HepG2 (cell line): ENCODE measurements at regions not wholly inside any gene's neighbourhood (a gene's known extent, or its start where the extent isn't known, plus 50 kb on each side); places are given as distances from the start of the nearest gene placed in this dataset.

ENCODE experiments used
- ATAC-seq: fragments of 200-7000 bp; cut with Tn5 transposase; 3 replicates; pipeline ENCODE4 v1.9.1; 2020; ENCODE audit warnings: mild to moderate bottlenecking, moderate library complexity
- BruUV-seq: library from RNA; stranded (reverse); fragments of 400-500 nt; replicated peaks from 2 replicates; lab custom pipeline; 2021; lab: Mats Ljungman, UMichigan
- CTCF ChIA-PET: fragments of 300-600 bp; formaldehyde crosslinking; extraction: SDS; loops from one replicate; lab custom pipeline; 2021; ENCODE audit warnings: low total read pairs, inconsistent platforms, low intra/inter-chr PET ratio; lab: Yijun Ruan, JAX
- POLR2A ChIA-PET: fragments of 350-600 bp; sonication (Branson Sonifier 250); formaldehyde crosslinking; loops from one replicate; lab custom pipeline; 2020; ENCODE audit warnings: antibody characterized with exemption, inconsistent platforms; lab: Yijun Ruan, JAX
- DNase-seq: peaks from one replicate; pipeline ENCODE4 v3.0.0-alpha.2; 2015; ENCODE audit warnings: low spot score
- FAIRE-seq: peaks from 3 replicates; lab custom pipeline; 2011; peaks lifted over from hg19 to GRCh38; lab: Jason Lieb, UNC
- H2AFZ ChIP-seq: one replicate; pipeline ENCODE4 v1.6.1; 2011; ENCODE audit warnings: low read length, inconsistent platforms
- H3K27ac ChIP-seq: fragments of 300-600 bp; 3 replicates; pipeline ENCODE4 v1.8.0; 2011; ENCODE audit warnings: mixed run types, mild to moderate bottlenecking, mixed read lengths, low read length, inconsistent platforms; ENCODE audit not compliant: insufficient read depth; ENCODE audit errors: extremely low read length
- H3K27me3 ChIP-seq, 2 experiments: fragments of 200-600 bp in 1 of 2; 2 replicates in 1 of 2; 3 replicates in 1 of 2; pipeline versions ENCODE4 v1.6.0 to v1.8.0; 2011; ENCODE audit warnings: low read length in 2 of 2, mild to moderate bottlenecking in 2 of 2, moderate library complexity in 2 of 2, inconsistent platforms in 1 of 2; ENCODE audit not compliant: insufficient read depth in 2 of 2, control insufficient read depth in 1 of 2
- H3K36me3 ChIP-seq, 2 experiments: fragments of 200-600 bp in 1 of 2; replicated peaks in 1 of 2; 2 replicates in 1 of 2; 3 replicates in 1 of 2; pipeline versions ENCODE4 v1.5.1 to v1.8.0; 2011; ENCODE audit warnings: low read length in 2 of 2, inconsistent platforms in 1 of 2; ENCODE audit not compliant: insufficient read depth in 2 of 2, control insufficient read depth in 1 of 2
- H3K4me1 ChIP-seq: 2 replicates; pipeline ENCODE4 v1.5.1; 2012; ENCODE audit warnings: low read length, inconsistent platforms; ENCODE audit not compliant: insufficient read depth
- H3K4me2 ChIP-seq: 2 replicates; pipeline ENCODE4 v1.6.0; 2011; ENCODE audit warnings: low read depth, low read length, inconsistent platforms
- H3K4me3 ChIP-seq, 3 experiments: fragments of 200-600 bp in 1 of 3; sonication (generic), shearing (Covaris generic) in 1 of 3; replicated peaks in 1 of 3; 2 replicates each; pipeline ENCODE4 v1.5.1; 2011 to 2016; ENCODE audit warnings: low read length in 3 of 3, inconsistent platforms in 2 of 3, low read depth in 2 of 3, mild to moderate bottlenecking in 2 of 3, control low read depth in 1 of 3, mixed read lengths in 1 of 3; ENCODE audit not compliant: insufficient read depth in 1 of 3
- H3K79me2 ChIP-seq: one replicate; pipeline ENCODE4 v1.6.1; 2011; ENCODE audit warnings: low read length, inconsistent platforms; ENCODE audit not compliant: insufficient read depth
- H3K9ac ChIP-seq: 2 replicates; pipeline ENCODE4 v1.6.0; 2011; ENCODE audit warnings: mild to moderate bottlenecking, low read depth, low read length, inconsistent platforms; ENCODE audit not compliant: insufficient read depth
- H3K9me3 ChIP-seq: 2 replicates; pipeline ENCODE4 v1.5.1; 2012; ENCODE audit warnings: mild to moderate bottlenecking, low read length
- H4K20me1 ChIP-seq: 2 replicates; pipeline ENCODE4 v1.6.0; 2011; ENCODE audit warnings: inconsistent platforms, mild to moderate bottlenecking, low read length, moderate library complexity; ENCODE audit not compliant: insufficient read depth
- ATF7 ChIP-seq, 2 experiments: fragments of 450-650 bp in 1 of 2; sonication (generic) in 1 of 2; formaldehyde crosslinking in 1 of 2; IDR thresholded peaks; 2 replicates each; pipeline versions ENCODE4 v1.4.0 to v1.6.1; 2016 to 2020; ENCODE audit warnings: antibody characterized with exemption in 1 of 2, mild to moderate bottlenecking in 1 of 2, missing genetic modification reagents in 1 of 2
- CREB1 ChIP-seq, 2 experiments: fragments of 450-650 bp in 1 of 2; IDR thresholded peaks; 2 replicates each; pipeline ENCODE4 v1.6.1; 2016 to 2017; ENCODE audit warnings: control low read depth in 1 of 2, mild to moderate bottlenecking in 1 of 2, missing compliant biosample characterization in 1 of 2, missing genetic modification characterization in 1 of 2
- ETV5 ChIP-seq: IDR thresholded peaks from 2 replicates; pipeline ENCODE4 v1.6.1; 2018; ENCODE audit warnings: missing biosample characterization, missing genetic modification reagents, inconsistent platforms, borderline replicate concordance
- GTF3A ChIP-seq: sonication (generic); formaldehyde crosslinking; conservative IDR thresholded peaks from 2 replicates; pipeline ENCODE4 v1.4.0; 2020; ENCODE audit warnings: mild to moderate bottlenecking, missing genetic modification reagents
- MLLT10 ChIP-seq: sonication (generic); formaldehyde crosslinking; IDR thresholded peaks from 2 replicates; pipeline ENCODE4 v1.4.0; 2020; ENCODE audit warnings: missing genetic modification reagents
- NFE2 ChIP-seq: sonication (generic); formaldehyde crosslinking; IDR thresholded peaks from 2 replicates; pipeline ENCODE4 v1.4.0; 2020; ENCODE audit warnings: missing genetic modification reagents
- NFRKB ChIP-seq: fragments of 450-650 bp; IDR thresholded peaks from 2 replicates; pipeline ENCODE4 v1.6.1; 2017
- TCF7L2 ChIP-seq: IDR thresholded peaks from 2 replicates; pipeline ENCODE4 v1.6.1; 2011; ENCODE audit warnings: mild to moderate bottlenecking, low read depth, low read length, moderate library complexity
- TEAD2 ChIP-seq: sonication (generic); formaldehyde crosslinking; IDR thresholded peaks from 2 replicates; pipeline ENCODE4 v1.9.0; 2021; ENCODE audit warnings: missing genetic modification reagents
- U2AF1 ChIP-seq: fragments of 200-400 bp; formaldehyde crosslinking; optimal IDR thresholded peaks from 2 replicates; pipeline ENCODE3; 2017; ENCODE audit warnings: mild to moderate bottlenecking, low read depth, low read length
- ZNF12 ChIP-seq: sonication (generic); formaldehyde crosslinking; IDR thresholded peaks from 2 replicates; pipeline ENCODE4 v1.5.0; 2020; ENCODE audit warnings: missing genetic modification reagents
- ZNF180 ChIP-seq: sonication (generic); formaldehyde crosslinking; IDR thresholded peaks from 2 replicates; pipeline ENCODE4 v1.4.0; 2020; ENCODE audit warnings: low read depth, missing genetic modification reagents, borderline replicate concordance
- ZNF260 ChIP-seq: sonication (generic); formaldehyde crosslinking; IDR thresholded peaks from 2 replicates; pipeline ENCODE4 v1.4.0; 2020; ENCODE audit warnings: missing genetic modification reagents, low read depth, mild to moderate bottlenecking, borderline replicate concordance
- ZNF30 ChIP-seq: sonication (generic); formaldehyde crosslinking; IDR thresholded peaks from 2 replicates; pipeline ENCODE4 v1.5.0; 2020; ENCODE audit warnings: mild to moderate bottlenecking, missing genetic modification reagents
- ZNF468 ChIP-seq: sonication (generic); formaldehyde crosslinking; IDR thresholded peaks from 2 replicates; pipeline ENCODE4 v1.8.0; 2022; ENCODE audit warnings: mild to moderate bottlenecking, moderate library complexity, missing genetic modification reagents
- ZNF510 ChIP-seq: sonication (generic); formaldehyde crosslinking; IDR thresholded peaks from 2 replicates; pipeline ENCODE4 v1.4.0; 2020; ENCODE audit warnings: low read depth, mild to moderate bottlenecking, missing genetic modification reagents
- ZNF747 ChIP-seq: sonication (generic); formaldehyde crosslinking; IDR thresholded peaks from 2 replicates; pipeline ENCODE4 v1.8.1; 2023; ENCODE audit warnings: missing genetic modification reagents, mild to moderate bottlenecking, borderline replicate concordance
- ZSCAN30 ChIP-seq: sonication (generic); formaldehyde crosslinking; IDR thresholded peaks from 2 replicates; pipeline ENCODE4 v1.5.0; 2020; ENCODE audit warnings: mild to moderate bottlenecking, missing genetic modification reagents
- WGBS: methylation state at CpG from one replicate; pipeline ENCODE4 v1.1.6; 2017; ENCODE audit warnings: low lambda C conversion rate; 5-methylcytosine and 5-hydroxymethylcytosine counted together
- in situ Hi-C: cut with HindIII; loops from 2 replicates; pipeline ENCODE4 v1.10.0; 2017; ENCODE audit warnings: low pct_unique_long_range_greater_than_20kb; ENCODE audit not compliant: extremely low pct_ligation_motif_present
- intact Hi-C: fragments of 100-400 bp; cut with micrococcal nuclease; formaldehyde crosslinking; loops from one replicate; pipeline ENCODE4 v1.10.0; 2022; ENCODE audit not compliant: unreplicated experiment

- Histone ChIP-seq H3K36me3 (no peaks in the 10 kb centered on the region), H3K9me3 (no peaks in the 10 kb centered on the region), H3K9ac (no peak overlapping the region), H4K20me1 (no peaks in the 10 kb centered on the region), H2AFZ (no peak overlapping the region), H3K4me2 (no peak overlapping the region), H3K79me2 (no peaks in the 10 kb centered on the region), H3K27ac (no peak overlapping the region), H3K27me3 (no peaks in the 10 kb centered on the region), H3K4me1 (no peaks in the 10 kb centered on the region), H3K4me3 (no peak overlapping the region)
- FAIRE-seq = no peak
- POLR2A ChIA-PET = no interaction called here
- no peak for DNase-seq
- in situ Hi-C loops (no loop called here), intact Hi-C loops (no loop called here)
- 0% methylated on average over 1 of the region's 1 CpG for WGBS
- BruUV-seq = no TSS peak
- no peak for ATAC-seq
- no peak for TF ChIP-seq U2AF1
- TF ChIP-seq NFE2 (CRISPR knock-in tag) = no peak
- no peak for TF ChIP-seq ZNF30 (CRISPR knock-in tag)
- no peak for TF ChIP-seq ZNF468 (CRISPR knock-in tag)
- TF ChIP-seq ZNF180 (CRISPR knock-in tag) = no peak
- no peak for TF ChIP-seq ZNF510 (CRISPR knock-in tag)
- TF ChIP-seq MLLT10 (CRISPR knock-in tag) = no peak
- no peak for TF ChIP-seq ZNF747 (CRISPR knock-in tag)
- no peak for TF ChIP-seq NFRKB
- TF ChIP-seq ZSCAN30 = no peak
- no peak for TF ChIP-seq ZNF260
- CTCF ChIA-PET = no interaction called here
These were observed 467.0 kb downstream of the PCDH18 start for GRCh38 chr4:137065311-137065710.

GRCh38 chr4:137063961-137064360, 468.3 kb downstream of the PCDH18 start:
- Histone ChIP-seq H4K20me1 (no peaks in the 10 kb centered on the region), H3K79me2 (no peaks in the 10 kb centered on the region), H3K4me1 (no peaks in the 10 kb centered on the region), H3K27me3 (no peaks in the 10 kb centered on the region), H3K4me3 (no peak overlapping the region), H2AFZ (no peak overlapping the region), H3K36me3 (no peaks in the 10 kb centered on the region), H3K4me2 (no peak overlapping the region), H3K9ac (no peak overlapping the region), H3K9me3 (no peaks in the 10 kb centered on the region), H3K27ac (no peak overlapping the region)
- POLR2A ChIA-PET = no interaction called here
- no peak for ATAC-seq
- no peak for DNase-seq
- in situ Hi-C loops = no loop called here
- no peak for FAIRE-seq
- CTCF ChIA-PET = no interaction called here
- intact Hi-C loops = no loop called here
- TF ChIP-seq TCF7L2 = no peak
- TF ChIP-seq CREB1 (IDR thresholded peaks at IDR 0.05) = peak; percentile 76
- TF ChIP-seq CREB1 (CRISPR knock-in tag; IDR thresholded peaks at IDR 0.05) = no peak
- no peak for TF ChIP-seq GTF3A
- peak; percentile 91 for TF ChIP-seq ATF7 (IDR thresholded peaks at IDR 0.05)
- TF ChIP-seq ATF7 (CRISPR knock-in tag; IDR thresholded peaks at IDR 0.05) = no peak
- no peak for TF ChIP-seq ETV5 (CRISPR knock-in tag)
- no peak for TF ChIP-seq ZNF12
- TF ChIP-seq TEAD2 = no peak
- WGBS = 0% methylated on average over 2 of the region's 2 CpGs
- BruUV-seq = no TSS peak
